ENCODE measurements at regions not wholly inside any gene's neighbourhood (a gene's known extent, or its start where the extent isn't known, plus 50 kb on each side); places are given as distances from the start of the nearest gene placed in this dataset.

DNA sequence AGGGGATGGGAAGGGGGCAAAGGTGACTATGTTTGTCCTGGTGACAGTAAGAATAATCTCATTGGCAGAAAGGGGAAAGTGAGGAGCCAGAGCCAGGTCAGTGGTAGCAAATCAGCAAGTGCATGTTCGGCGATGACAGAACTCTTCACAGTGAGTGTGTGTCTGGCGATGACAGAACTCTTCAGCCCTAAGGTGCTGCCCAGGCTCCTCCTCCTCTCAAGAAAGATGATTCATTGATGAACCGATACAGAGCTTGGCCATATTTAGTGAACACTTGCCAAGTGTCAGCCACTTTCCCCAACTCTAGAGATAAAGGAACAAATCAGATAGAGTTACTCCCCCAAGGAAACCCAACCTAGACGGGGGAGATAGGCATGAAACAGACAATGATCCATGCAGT lies 199.3 kb upstream of the UBL3 start:
- TF ChIP-seq CTCF (IDR thresholded peaks at IDR 0.05; ENCODE audit: insufficient read depth, low read length, poor library complexity, severe bottlenecking), result no peak
- H3K4me3 ChIP-seq (replicated peaks; ENCODE audit: low read depth, low read length), result no peak overlapping the region
- DNase-seq (ENCODE audit: extremely low read depth, insufficient read length), result no peak

DNA sequence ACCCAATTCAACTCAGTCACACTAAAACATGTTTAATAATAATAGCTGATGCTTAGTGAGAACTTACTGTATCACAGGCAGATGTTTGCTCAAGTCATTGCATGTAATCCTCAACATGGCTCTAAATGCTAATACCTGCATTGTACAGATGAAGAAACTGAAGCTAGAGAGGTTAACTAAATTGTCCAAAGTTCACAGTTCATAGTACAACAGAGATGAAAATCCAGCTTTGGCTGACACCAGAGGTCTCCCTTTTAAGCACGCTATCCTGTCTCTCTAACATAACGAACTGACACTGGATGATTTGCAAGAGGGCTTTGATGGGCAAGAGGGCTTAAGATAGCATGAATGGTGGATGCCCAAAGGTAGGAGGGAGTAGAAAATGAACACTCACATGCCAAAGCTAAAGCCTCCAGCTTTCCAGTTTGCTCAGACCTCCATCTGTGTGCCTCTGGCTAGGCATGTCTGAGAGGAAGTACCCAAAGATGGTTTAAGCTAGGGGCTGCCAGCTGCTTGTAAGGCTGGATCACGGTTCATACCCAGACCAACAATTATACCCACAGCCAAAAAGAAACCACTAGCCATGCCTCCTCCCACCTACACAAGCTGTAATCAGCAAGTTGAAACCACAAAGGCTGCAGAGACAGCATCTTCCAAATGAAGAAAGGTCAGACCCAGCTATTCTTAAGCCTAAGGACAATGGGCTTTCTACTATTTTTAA lies 196.9 kb upstream of the UBL3 start:
- Histone ChIP-seq H3K36me3 (ENCODE audit: control insufficient read depth, insufficient read depth, low read length) (no peaks in the 10 kb centered on the region), H3K27me3 (replicated peaks; ENCODE audit: control insufficient read depth, insufficient read depth, low read length) (peaks cover 1% of the 10 kb centered on the region), H3K4me3 (replicated peaks; ENCODE audit: low read depth, low read length) (no peak overlapping the region)
- no peak for TF ChIP-seq CTCF (IDR thresholded peaks at IDR 0.05; ENCODE audit: insufficient read depth, low read length, poor library complexity, severe bottlenecking)
- no peak for DNase-seq (ENCODE audit: extremely low read depth, insufficient read length)

More for the DNA sequence above, 199.3 kb upstream of the UBL3 start:
- Histone ChIP-seq H3K27me3 (replicated peaks; ENCODE audit: control insufficient read depth, insufficient read depth, low read length) (peaks cover 1% of the 10 kb centered on the region), H3K36me3 (ENCODE audit: control insufficient read depth, insufficient read depth, low read length) (no peaks in the 10 kb centered on the region)

DNA sequence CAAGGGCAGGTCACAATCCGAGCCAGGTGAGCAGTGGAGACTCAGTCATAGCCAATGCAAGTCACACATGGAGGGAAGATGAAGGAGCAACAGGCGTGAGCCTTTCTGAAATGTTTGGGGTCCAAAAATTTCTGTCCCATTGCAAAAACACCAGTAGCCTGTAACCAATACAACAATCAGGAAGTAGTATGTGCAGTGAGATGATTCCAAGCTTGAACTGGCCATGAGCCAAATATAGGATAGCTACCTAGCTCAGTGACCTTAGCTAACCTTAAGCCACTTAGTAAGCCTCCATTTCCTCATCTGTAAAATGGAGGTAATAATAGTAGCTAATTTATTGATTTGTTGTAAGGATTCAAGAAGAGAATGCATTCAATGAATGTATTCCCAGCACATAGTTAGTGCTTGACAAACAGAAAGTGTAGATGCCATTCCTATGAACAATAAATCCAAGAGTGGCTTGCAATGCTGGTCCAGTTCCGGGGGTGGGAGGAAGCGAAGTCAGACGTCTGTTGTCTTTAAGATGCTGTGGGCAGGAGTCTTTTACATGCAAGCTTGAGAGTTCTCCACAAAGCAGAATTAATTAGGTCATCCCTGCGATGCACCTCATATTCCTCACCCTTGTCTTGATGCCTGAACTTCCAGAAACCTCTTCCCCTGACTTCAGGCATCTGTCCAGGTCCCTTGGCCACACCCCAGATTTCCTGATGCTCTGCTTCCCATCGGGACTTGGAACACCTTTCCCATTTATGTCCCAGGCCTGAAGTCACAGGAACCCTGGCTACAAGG lies 195.7 kb upstream of the UBL3 start:
- no peaks in the 10 kb centered on the region for H3K36me3 ChIP-seq (ENCODE audit: control insufficient read depth, insufficient read depth, low read length)
- no peak for DNase-seq (ENCODE audit: extremely low read depth, insufficient read length)
- no peak for TF ChIP-seq CTCF (IDR thresholded peaks at IDR 0.05; ENCODE audit: insufficient read depth, low read length, poor library complexity, severe bottlenecking)
- H3K4me3 ChIP-seq (replicated peaks; ENCODE audit: low read depth, low read length), result no peak overlapping the region
- peaks cover 1% of the 10 kb centered on the region for H3K27me3 ChIP-seq (replicated peaks; ENCODE audit: control insufficient read depth, insufficient read depth, low read length)

DNA sequence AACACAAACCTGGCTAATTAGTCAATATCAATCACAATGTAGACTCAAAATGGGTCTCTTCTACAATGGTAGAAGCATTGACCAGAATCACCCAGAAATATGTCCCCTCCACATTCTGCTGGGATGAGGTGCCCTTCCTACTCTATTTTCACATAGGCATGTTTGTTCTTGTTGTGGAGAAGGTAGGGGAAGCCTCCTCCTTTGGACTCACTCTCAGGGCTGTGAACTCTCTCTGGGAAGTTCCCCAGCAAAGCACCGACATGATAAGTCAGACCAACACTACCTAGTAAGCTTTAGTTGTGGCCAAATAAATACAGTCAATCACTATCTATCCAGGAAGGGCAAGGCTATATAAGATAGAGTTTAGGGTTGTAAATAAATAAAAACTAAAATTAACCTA lies 194.5 kb upstream of the UBL3 start:
- Histone ChIP-seq H3K36me3 (ENCODE audit: control insufficient read depth, insufficient read depth, low read length) (no peaks in the 10 kb centered on the region), H3K4me3 (replicated peaks; ENCODE audit: low read depth, low read length) (no peak overlapping the region), H3K27me3 (replicated peaks; ENCODE audit: control insufficient read depth, insufficient read depth, low read length) (no peaks in the 10 kb centered on the region; the same call in 1 of the 2 replicates)
- TF ChIP-seq CTCF (IDR thresholded peaks at IDR 0.05; ENCODE audit: insufficient read depth, low read length, poor library complexity, severe bottlenecking), result no peak
- no peak for DNase-seq (ENCODE audit: extremely low read depth, insufficient read length)

GRCh38 chr13:30043631-30043925 lies 193.2 kb upstream of the UBL3 start:
- no peak for TF ChIP-seq CTCF (IDR thresholded peaks at IDR 0.05; ENCODE audit: insufficient read depth, low read length, poor library complexity, severe bottlenecking)
- H3K27me3 ChIP-seq (replicated peaks; ENCODE audit: control insufficient read depth, insufficient read depth, low read length), result no peaks in the 10 kb centered on the region; the same call in none of the 2 replicates
- no peak overlapping the region for H3K4me3 ChIP-seq (replicated peaks; ENCODE audit: low read depth, low read length)
- H3K36me3 ChIP-seq (ENCODE audit: control insufficient read depth, insufficient read depth, low read length), result no peaks in the 10 kb centered on the region
- no peak for DNase-seq (ENCODE audit: extremely low read depth, insufficient read length)
